ENCODE measurements at regions not wholly inside any gene's neighbourhood (a gene's known extent, or its start where the extent isn't known, plus 50 kb on each side); places are given as distances from the start of the nearest gene placed in this dataset.
A peak's percentile ranks its signal among the peaks of the same experiment; 100 is the strongest.

DNA sequence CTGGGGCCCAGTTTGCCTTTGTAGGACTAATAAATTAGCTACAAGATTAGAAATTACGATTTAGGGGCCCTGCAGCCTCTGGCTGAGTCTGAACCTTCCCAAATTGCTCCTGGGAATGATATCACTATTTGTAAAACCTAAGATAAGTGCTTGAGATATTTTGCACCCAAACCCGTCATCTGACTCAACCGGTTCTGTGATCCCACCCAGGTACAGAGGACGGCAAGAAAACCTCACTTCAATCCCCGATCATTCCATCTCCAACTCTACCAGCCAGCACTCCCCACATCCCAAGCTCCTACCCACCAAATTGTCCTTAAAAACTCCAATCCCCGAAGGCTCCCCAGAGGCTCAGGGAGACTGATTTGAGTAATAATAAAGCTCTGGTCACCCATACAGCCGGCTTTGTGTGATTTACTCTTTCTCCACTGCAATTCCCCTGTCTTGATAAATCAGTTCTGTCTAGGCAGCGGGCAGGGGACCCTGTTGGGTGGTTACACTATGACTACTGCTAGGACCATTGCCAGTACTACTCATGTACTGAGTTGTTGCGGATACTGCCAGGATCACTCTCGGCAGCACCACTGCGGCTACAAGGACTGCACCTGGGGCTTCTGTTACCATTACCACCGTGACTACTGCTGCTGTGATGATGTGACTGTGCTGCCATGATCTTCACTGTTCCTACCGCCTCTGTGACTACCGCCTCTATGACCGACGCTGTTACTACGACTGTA lies 73.1 kb downstream of the IRF8 start:
- Mint-ChIP-seq H3K27ac (no peak overlapping the region), H3K4me1 (ENCODE audit: low read depth) (peaks cover 36% of the 10 kb centered on the region), H3K9me3 (peaks cover 2% of the 10 kb centered on the region), H3K27me3 (peaks cover under 1% of the 10 kb centered on the region), H3K4me3 (no peak overlapping the region), H3K36me3 (ENCODE audit: low read depth) (no peaks in the 10 kb centered on the region)
- DNase-seq, result no peak

DNA sequence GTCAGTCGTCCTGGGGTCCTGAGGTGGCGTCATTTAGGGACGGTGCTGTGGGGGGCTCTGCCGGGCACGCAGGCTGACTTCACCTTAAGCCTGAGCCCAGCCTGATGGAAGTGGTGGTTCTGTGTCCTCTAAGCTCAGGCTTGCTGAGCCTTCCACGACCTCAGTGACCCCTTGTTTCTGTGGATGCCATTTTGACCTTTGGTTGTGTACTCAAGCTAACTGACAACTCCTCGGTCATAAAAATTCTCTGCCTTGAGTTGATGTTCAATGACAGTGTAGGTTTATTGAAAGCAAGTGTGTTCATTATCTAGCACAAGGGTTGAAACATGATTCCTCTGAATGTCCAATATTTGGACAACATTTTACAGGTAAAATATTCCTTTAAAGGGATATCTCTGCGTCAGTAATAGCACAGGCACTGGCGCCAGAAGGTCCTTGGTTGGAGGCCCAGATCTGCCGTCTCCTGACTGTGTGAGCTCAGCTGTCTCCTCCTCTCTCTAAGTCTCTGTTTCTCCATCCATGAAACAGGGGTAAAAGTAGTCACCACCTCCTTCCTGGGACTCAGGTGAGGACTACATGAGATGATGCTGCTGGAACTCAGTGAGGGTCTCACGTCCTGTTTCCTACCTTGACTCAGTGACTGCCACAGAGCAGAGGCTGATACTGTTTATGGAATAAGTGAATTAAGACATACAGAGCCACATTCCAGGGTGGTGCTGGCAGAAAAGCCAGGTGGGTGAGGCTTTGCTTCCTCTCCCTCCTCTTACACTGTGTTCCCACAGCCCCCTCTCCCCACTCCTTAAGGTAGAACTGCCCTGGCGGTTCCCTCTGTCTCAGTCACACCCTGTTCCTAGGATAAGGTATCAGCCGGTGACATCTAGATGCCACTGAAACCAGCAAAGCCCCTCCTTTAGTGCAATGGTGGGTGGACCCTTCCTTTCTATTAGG lies 75.7 kb downstream of the IRF8 start:
- Mint-ChIP-seq H3K36me3 (ENCODE audit: low read depth) (no peaks in the 10 kb centered on the region), H3K27ac (no peak overlapping the region), H3K27me3 (no peaks in the 10 kb centered on the region), H3K4me1 (ENCODE audit: low read depth) (peaks cover 24% of the 10 kb centered on the region), H3K9me3 (peaks cover 2% of the 10 kb centered on the region), H3K4me3 (no peak overlapping the region)
- no peak for DNase-seq

DNA sequence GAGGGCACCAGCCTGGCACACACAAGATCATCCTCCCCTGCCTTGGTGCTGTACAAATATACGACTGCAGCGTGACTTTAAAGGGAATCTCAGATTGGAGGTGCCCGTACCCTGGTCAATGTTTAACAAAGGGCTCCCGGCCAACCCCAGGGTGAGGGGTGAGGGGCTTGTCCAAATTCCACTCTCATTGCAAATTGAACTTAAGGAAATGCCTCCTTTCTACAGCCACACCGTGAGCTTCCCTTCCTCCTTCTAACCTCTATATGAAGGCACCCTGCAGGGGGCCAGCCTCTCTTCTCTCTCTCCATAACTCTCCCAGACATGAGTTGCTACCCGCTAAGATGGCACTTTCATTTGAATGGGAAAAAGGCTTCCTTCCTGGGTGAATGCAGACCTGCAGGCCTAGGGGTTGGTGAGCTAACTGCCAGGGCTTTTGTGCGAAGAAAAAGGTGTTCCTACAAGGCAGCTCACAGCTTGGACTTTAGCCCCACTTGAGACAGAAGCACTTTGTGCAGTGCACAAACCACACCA lies 76.6 kb downstream of the IRF8 start:
- Mint-ChIP-seq H3K9me3 (peaks cover 2% of the 10 kb centered on the region), H3K36me3 (ENCODE audit: low read depth) (no peaks in the 10 kb centered on the region), H3K27ac (no peak overlapping the region), H3K4me3 (no peak overlapping the region), H3K27me3 (no peaks in the 10 kb centered on the region), H3K4me1 (ENCODE audit: low read depth) (peaks cover 21% of the 10 kb centered on the region)
- no peak for DNase-seq

DNA sequence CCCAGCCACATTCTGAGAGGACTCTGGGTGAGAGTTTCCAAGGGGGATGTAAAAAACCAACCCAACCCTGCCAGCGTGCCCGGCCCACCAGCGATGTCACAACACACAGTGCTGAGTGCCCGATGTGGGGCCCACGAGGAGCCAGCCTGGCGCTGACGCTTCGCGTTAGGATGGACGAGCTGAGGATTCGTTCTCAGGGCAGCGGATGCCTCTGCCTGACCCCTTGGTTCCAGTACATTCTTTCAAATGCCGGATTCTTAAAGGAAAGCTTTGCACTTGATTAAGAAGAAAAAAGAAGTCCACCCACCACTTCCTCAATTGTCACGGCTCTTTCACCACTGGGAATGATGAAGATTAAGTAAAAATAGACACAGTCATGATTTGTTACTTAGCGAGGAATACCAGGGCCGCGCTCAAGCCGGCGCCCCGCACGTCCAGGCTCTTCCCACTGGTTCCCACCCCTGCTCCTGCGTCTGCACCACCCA lies 79.4 kb downstream of the IRF8 start:
- peaks cover 2% of the 10 kb centered on the region for H3K9me3 Mint-ChIP-seq
- H3K27me3 Mint-ChIP-seq, result peaks cover 1% of the 10 kb centered on the region
- H3K4me1 Mint-ChIP-seq (ENCODE audit: low read depth), result peaks cover 20% of the 10 kb centered on the region
- no peak for DNase-seq
- H3K4me3 Mint-ChIP-seq, result no peak overlapping the region
- no peak overlapping the region for H3K27ac Mint-ChIP-seq
- H3K36me3 Mint-ChIP-seq (ENCODE audit: low read depth), result no peaks in the 10 kb centered on the region

DNA sequence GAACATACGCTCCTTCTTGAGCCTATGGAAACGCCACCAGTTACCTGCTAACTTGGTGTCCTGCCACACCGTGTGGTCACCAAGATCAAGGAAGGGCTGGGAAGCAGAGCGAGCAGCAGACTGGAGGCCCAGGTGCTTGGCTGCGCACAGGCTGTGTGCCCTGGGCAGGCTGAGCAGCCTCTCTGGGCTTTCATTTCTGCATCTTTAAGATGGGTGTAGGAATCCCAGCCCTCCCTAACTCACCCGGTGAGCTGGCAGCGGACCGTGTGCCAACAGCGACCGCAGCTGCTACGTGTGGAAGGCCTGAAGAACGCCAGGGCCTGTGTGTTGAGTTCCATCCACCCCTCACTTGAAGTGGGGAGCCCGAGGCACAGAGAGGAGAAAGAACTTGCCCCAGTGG lies 80.0 kb downstream of the IRF8 start:
- DNase-seq, result no peak
- Mint-ChIP-seq H3K4me3 (no peak overlapping the region), H3K4me1 (ENCODE audit: low read depth) (peaks cover 20% of the 10 kb centered on the region), H3K27ac (no peak overlapping the region), H3K36me3 (ENCODE audit: low read depth) (no peaks in the 10 kb centered on the region), H3K9me3 (peaks cover 1% of the 10 kb centered on the region), H3K27me3 (peaks cover 2% of the 10 kb centered on the region)

DNA sequence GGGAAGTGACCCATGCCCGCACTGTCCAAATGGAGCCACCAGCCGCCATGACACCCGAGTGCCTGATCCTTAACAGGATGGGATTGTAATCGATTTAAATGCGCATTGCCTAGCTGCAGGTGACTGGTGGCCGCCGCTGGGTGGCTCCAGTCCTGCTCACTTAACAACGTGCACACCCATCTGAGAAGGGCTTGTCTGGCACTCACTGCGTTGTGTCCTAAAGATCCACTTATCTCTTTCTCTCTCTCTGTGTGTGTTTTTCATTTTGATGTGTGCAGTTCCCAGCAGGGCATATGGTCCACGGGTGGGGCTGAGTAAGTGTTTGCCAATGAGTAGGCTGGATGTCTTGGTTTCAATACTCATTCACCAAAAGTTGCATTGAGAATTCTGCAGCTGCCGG lies 80.6 kb downstream of the IRF8 start:
- no peak overlapping the region for H3K27ac Mint-ChIP-seq
- peaks cover 26% of the 10 kb centered on the region for H3K4me1 Mint-ChIP-seq (ENCODE audit: low read depth)
- no peaks in the 10 kb centered on the region for H3K36me3 Mint-ChIP-seq (ENCODE audit: low read depth)
- peaks cover 8% of the 10 kb centered on the region for H3K27me3 Mint-ChIP-seq
- H3K4me3 Mint-ChIP-seq, result no peak overlapping the region
- H3K9me3 Mint-ChIP-seq, result no peaks in the 10 kb centered on the region
- no peak for DNase-seq

DNA sequence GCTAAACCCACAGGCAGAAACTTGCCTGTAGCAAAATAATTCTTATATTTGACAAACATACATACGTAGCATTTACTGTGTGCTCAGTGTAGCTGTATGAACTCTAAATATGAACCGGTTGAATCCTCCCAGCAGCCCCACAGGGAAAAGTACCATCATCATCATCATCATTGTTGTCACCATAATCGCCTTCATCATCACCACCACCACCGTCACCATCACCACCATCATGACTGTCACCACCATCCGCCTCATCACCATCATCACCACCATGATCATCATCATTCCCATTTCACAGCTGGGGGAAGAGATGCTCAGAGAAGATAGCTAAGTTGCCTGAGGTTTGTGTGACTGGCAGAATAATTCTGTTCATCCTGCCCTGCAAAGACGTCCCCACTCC lies 81.7 kb downstream of the IRF8 start:
- no peak overlapping the region for H3K27ac Mint-ChIP-seq
- no peaks in the 10 kb centered on the region for H3K9me3 Mint-ChIP-seq
- no peak overlapping the region for H3K4me3 Mint-ChIP-seq
- peaks cover 37% of the 10 kb centered on the region for H3K4me1 Mint-ChIP-seq (ENCODE audit: low read depth)
- DNase-seq, result no peak
- H3K36me3 Mint-ChIP-seq (ENCODE audit: low read depth), result no peaks in the 10 kb centered on the region
- H3K27me3 Mint-ChIP-seq, result peaks cover 8% of the 10 kb centered on the region

DNA sequence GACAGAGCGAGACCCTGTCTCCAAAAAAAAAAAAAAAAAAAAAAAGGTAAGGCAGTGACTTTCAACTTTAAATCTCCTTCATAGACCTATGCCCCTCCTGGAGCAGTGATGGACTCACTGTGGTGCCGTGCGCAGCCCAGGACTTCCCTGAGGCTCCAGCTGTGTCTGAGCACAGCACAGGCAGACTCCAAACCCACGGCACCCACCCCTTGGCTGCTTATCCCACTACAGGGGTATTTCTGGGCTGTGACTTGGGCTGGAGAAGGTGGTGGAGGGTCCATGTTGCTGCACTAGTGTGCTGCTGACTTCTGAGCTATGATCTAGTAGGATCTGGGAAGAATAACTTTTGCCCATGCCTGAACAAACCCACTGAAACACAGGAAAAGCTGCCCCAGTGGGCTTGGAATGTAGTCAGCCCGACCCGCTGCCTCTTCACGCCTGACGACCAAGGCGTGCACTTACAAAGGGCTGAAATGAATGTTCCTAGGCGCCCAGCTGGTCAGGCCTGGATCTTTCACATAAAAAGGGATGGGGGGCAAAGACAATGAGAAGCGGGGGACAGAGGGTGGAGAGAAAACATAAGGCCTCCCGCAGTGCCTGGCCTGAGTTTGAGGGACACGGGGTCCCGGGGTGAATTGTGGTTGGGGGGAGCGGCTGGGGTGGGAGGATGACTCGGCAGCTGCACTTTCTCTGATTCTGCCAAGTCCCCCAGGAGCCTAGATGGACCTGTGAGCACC lies 83.0 kb downstream of the IRF8 start:
- H3K36me3 Mint-ChIP-seq (ENCODE audit: low read depth), result no peaks in the 10 kb centered on the region
- H3K9me3 Mint-ChIP-seq, result no peaks in the 10 kb centered on the region
- no peak overlapping the region for H3K4me3 Mint-ChIP-seq
- DNase-seq, result no peak
- peaks cover 8% of the 10 kb centered on the region for H3K27me3 Mint-ChIP-seq
- peaks cover 50% of the 10 kb centered on the region for H3K4me1 Mint-ChIP-seq (ENCODE audit: low read depth)
- no peak overlapping the region for H3K27ac Mint-ChIP-seq

DNA sequence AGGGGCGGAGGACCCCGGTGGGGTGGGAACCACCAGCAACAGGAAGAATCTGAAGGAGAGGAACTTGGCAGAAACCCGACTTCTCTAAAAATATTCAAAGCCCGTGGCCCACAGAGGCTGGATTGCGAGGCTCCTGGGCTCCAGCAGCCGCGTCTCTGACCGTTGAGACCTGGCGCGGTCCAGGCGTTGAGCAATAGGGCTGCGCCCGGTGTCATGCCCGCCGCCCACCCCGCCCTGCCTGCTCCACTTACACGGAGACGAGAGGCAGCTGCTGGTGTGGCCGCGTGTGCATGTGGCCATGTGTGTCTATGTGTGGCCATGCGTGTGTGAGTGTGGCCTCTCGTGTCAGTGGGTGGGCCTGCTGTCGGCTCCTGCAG lies 83.6 kb downstream of the IRF8 start:
- H3K9me3 Mint-ChIP-seq, result no peaks in the 10 kb centered on the region
- H3K36me3 Mint-ChIP-seq (ENCODE audit: low read depth), result no peaks in the 10 kb centered on the region
- no peak overlapping the region for H3K27ac Mint-ChIP-seq
- H3K4me3 Mint-ChIP-seq, result no peak overlapping the region
- DNase-seq, result peak; percentile 29
- H3K27me3 Mint-ChIP-seq, result peaks cover 8% of the 10 kb centered on the region
- peaks cover 55% of the 10 kb centered on the region for H3K4me1 Mint-ChIP-seq (ENCODE audit: low read depth)

DNA sequence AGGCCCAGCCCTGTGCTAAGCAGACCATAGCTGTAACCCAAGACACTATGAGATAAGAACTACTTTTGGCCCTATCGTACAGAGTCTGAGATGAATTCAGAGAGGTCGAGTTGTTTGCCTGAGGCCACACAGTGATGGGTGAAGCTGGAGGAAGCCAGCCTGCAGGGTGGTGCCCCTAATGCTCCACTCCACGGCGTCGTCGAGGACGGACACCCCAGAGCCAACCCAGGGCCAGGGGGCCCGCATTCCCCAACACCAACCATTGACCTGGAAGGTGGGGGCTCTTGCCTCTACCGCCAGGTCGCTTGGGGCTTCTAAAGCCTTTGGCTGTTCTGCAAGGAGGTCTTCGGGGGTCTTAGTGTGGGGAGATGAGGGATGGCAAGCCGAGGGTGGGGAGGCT lies 84.1 kb downstream of the IRF8 start:
- no peak overlapping the region for H3K27ac Mint-ChIP-seq
- peak; percentile 32 for DNase-seq
- H3K36me3 Mint-ChIP-seq (ENCODE audit: low read depth), result no peaks in the 10 kb centered on the region
- no peaks in the 10 kb centered on the region for H3K9me3 Mint-ChIP-seq
- H3K4me3 Mint-ChIP-seq, result no peak overlapping the region
- peaks cover 60% of the 10 kb centered on the region for H3K4me1 Mint-ChIP-seq (ENCODE audit: low read depth)
- peaks cover 8% of the 10 kb centered on the region for H3K27me3 Mint-ChIP-seq

DNA sequence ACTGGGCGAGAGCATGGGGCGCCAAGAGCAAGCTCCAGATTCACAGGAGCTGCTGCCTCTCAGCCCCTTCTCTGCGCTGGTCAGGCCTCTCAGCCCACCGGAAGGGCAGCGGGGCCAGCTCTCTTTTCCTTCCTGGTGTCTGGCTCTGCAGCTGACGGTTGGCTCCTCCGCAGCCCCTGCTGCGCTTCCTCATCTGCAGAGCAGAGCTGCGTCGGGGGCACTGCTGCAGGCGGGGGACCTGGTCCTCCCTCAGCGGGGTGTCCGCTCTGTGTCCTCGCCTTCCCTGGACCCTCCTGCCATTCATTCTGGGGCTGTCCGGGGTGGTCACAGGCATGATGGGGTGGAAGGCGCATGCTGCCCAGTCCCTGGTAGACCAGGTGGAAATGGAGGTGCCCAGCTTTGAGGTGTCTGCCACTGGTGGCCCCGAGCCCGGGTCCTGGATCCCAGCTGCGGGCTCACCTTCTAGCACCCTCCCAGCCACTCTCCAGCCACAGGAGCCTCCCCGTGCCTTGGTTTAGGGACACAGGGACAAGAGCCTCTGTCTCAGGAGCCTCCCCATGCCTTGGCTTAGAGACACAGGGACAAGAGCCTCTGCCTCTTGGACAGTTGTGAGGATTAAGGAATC lies 84.8 kb downstream of the IRF8 start:
- DNase-seq, result peak; percentile 32
- Mint-ChIP-seq H3K4me3 (no peak overlapping the region), H3K27me3 (peaks cover 8% of the 10 kb centered on the region), H3K9me3 (no peaks in the 10 kb centered on the region), H3K4me1 (ENCODE audit: low read depth) (peaks cover 62% of the 10 kb centered on the region), H3K36me3 (ENCODE audit: low read depth) (no peaks in the 10 kb centered on the region), H3K27ac (no peak overlapping the region)

DNA sequence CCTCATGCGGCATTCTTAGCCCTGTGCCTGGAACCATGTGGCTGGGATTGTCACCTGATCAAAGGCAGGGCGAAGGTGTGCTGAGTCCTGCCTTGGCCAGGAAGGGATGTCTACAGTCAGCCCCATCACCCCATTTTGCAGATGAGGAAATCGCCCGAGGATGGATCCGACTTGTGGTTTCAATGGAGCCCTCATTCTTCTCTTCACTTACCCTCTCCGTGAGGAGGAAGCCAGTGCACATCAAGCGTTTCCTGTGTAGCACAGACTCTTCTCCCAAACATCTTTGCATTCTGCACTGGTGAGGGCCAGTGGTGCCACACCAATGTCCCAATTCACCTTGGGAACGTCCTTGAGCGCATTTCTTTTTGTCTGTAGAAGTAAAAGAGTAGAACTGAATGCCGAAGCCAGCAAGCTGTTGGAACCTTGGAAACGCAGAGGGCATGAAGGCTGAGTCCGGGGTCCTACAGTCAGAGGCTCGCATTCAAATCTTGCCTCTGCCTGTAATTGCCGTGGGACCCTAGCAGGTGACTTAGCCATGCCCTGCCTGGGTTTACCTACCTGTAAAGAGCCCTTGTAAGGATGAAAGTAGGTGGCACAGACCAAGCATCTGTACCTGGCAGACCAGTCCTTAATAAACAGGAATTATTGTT lies 85.4 kb downstream of the IRF8 start:
- H3K27ac Mint-ChIP-seq, result peak overlapping the region; percentile 80
- H3K4me1 Mint-ChIP-seq (ENCODE audit: low read depth), result peaks cover 62% of the 10 kb centered on the region
- peaks cover 8% of the 10 kb centered on the region for H3K27me3 Mint-ChIP-seq
- no peak overlapping the region for H3K4me3 Mint-ChIP-seq
- no peaks in the 10 kb centered on the region for H3K9me3 Mint-ChIP-seq
- H3K36me3 Mint-ChIP-seq (ENCODE audit: low read depth), result no peaks in the 10 kb centered on the region
- DNase-seq, result peak; percentile 34

DNA sequence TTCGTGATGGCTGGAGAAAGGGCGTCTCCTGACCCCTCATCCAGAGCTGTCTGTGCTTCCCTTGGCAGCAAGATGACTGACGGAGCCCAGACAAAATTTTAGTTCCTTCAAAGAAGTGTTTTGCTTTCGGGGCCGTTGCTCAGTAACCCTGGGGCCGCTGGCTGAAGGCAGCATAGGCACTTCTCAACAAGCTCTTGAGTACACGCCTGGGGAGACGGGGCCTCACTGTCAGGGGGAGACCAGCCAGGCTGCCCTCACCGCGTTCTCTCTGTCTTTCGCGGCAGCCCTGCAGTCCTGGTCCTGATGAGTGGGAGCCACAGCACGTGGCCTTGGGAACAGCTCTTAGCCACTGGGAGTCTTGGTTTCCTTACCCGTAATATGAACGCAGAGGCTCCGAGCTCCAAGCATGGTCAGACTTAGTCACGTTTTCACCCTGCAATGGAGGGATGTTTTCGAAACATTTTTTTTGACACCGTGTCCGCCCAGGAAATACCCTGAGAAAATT lies 86.0 kb downstream of the IRF8 start:
- no peaks in the 10 kb centered on the region for H3K36me3 Mint-ChIP-seq (ENCODE audit: low read depth)
- H3K27me3 Mint-ChIP-seq, result peaks cover 8% of the 10 kb centered on the region
- peaks cover 62% of the 10 kb centered on the region for H3K4me1 Mint-ChIP-seq (ENCODE audit: low read depth)
- peak overlapping the region; percentile 80 for H3K27ac Mint-ChIP-seq
- peak overlapping the region; percentile 5 for H3K4me3 Mint-ChIP-seq
- no peaks in the 10 kb centered on the region for H3K9me3 Mint-ChIP-seq
- peak; percentile 48 for DNase-seq

Data from activated T-cell treated with anti-CD3 and anti-CD28 coated beads, Interleukin-2, amount 50 U/mL, for 24 hours (primary cell).